ENCODE measurements at regions not wholly inside any gene's neighbourhood (a gene's known extent, or its start where the extent isn't known, plus 50 kb on each side); places are given as distances from the start of the nearest gene placed in this dataset.

- TF ChIP-seq GATA2 (IDR thresholded peaks at IDR 0.05; ENCODE audit: low read depth, low read length) (no peak), GATA3 (IDR thresholded peaks at IDR 0.05; ENCODE audit: low read depth, low read length) (no peak)
These were observed 502.7 kb downstream of the CBLN2 start for GRCh38 chr18:72041313-72042032.

GRCh38 chr18:72013427-72013850, 530.7 kb downstream of the CBLN2 start:
- TF ChIP-seq GATA3 (IDR thresholded peaks at IDR 0.05; ENCODE audit: low read depth, low read length): no peak
- no peak for TF ChIP-seq GATA2 (IDR thresholded peaks at IDR 0.05; ENCODE audit: low read depth, low read length)

GRCh38 chr18:71998547-71999097, 545.5 kb downstream of the CBLN2 start:
- no peak for TF ChIP-seq GATA3 (IDR thresholded peaks at IDR 0.05; ENCODE audit: low read depth, low read length)
- no peak for TF ChIP-seq GATA2 (IDR thresholded peaks at IDR 0.05; ENCODE audit: low read depth, low read length)

- no peak for TF ChIP-seq GATA3 (IDR thresholded peaks at IDR 0.05; ENCODE audit: low read depth, low read length)
- TF ChIP-seq GATA2 (IDR thresholded peaks at IDR 0.05; ENCODE audit: low read depth, low read length): no peak
These were observed 548.2 kb downstream of the CBLN2 start for GRCh38 chr18:71995904-71996465.

GRCh38 chr18:71994273-71994672, 549.9 kb downstream of the CBLN2 start:
- TF ChIP-seq GATA2 (IDR thresholded peaks at IDR 0.05; ENCODE audit: low read depth, low read length) (no peak), GATA3 (IDR thresholded peaks at IDR 0.05; ENCODE audit: low read depth, low read length) (no peak)

- TF ChIP-seq GATA3 (IDR thresholded peaks at IDR 0.05; ENCODE audit: low read depth, low read length): no peak
- no peak for TF ChIP-seq GATA2 (IDR thresholded peaks at IDR 0.05; ENCODE audit: low read depth, low read length)
These were observed 554.5 kb downstream of the CBLN2 start for GRCh38 chr18:71989616-71990015.

- TF ChIP-seq GATA2 (IDR thresholded peaks at IDR 0.05; ENCODE audit: low read depth, low read length) (no peak), GATA3 (IDR thresholded peaks at IDR 0.05; ENCODE audit: low read depth, low read length) (no peak)
These were observed 557.6 kb downstream of the CBLN2 start for GRCh38 chr18:71986351-71987050.

- TF ChIP-seq GATA3 (IDR thresholded peaks at IDR 0.05; ENCODE audit: low read depth, low read length) (no peak), GATA2 (IDR thresholded peaks at IDR 0.05; ENCODE audit: low read depth, low read length) (no peak)
These were observed 567.4 kb downstream of the CBLN2 start for GRCh38 chr18:71976744-71977143.

GRCh38 chr18:71966791-71967190, 577.4 kb downstream of the CBLN2 start:
- TF ChIP-seq GATA2 (IDR thresholded peaks at IDR 0.05; ENCODE audit: low read depth, low read length) (no peak), GATA3 (IDR thresholded peaks at IDR 0.05; ENCODE audit: low read depth, low read length) (no peak)

GRCh38 chr18:71958605-71959004, 585.5 kb downstream of the CBLN2 start:
- TF ChIP-seq GATA2 (IDR thresholded peaks at IDR 0.05; ENCODE audit: low read depth, low read length) (no peak), GATA3 (IDR thresholded peaks at IDR 0.05; ENCODE audit: low read depth, low read length) (no peak)

GRCh38 chr18:71951001-71951400, 593.1 kb downstream of the CBLN2 start:
- no peak for TF ChIP-seq GATA2 (IDR thresholded peaks at IDR 0.05; ENCODE audit: low read depth, low read length)
- no peak for TF ChIP-seq GATA3 (IDR thresholded peaks at IDR 0.05; ENCODE audit: low read depth, low read length)

- TF ChIP-seq GATA3 (IDR thresholded peaks at IDR 0.05; ENCODE audit: low read depth, low read length) (no peak), GATA2 (IDR thresholded peaks at IDR 0.05; ENCODE audit: low read depth, low read length) (no peak)
These were observed 601.7 kb downstream of the CBLN2 start for GRCh38 chr18:71942433-71942832.

GRCh38 chr18:71939483-71939882, 604.7 kb downstream of the CBLN2 start:
- TF ChIP-seq GATA3 (IDR thresholded peaks at IDR 0.05; ENCODE audit: low read depth, low read length): no peak
- TF ChIP-seq GATA2 (IDR thresholded peaks at IDR 0.05; ENCODE audit: low read depth, low read length): no peak

GRCh38 chr18:71936744-71937143, 607.4 kb downstream of the CBLN2 start:
- no peak for TF ChIP-seq GATA2 (IDR thresholded peaks at IDR 0.05; ENCODE audit: low read depth, low read length)
- no peak for TF ChIP-seq GATA3 (IDR thresholded peaks at IDR 0.05; ENCODE audit: low read depth, low read length)
